ENCODE measurements at regions not wholly inside any gene's neighbourhood (a gene's known extent, or its start where the extent isn't known, plus 50 kb on each side); places are given as distances from the start of the nearest gene placed in this dataset.

DNA sequence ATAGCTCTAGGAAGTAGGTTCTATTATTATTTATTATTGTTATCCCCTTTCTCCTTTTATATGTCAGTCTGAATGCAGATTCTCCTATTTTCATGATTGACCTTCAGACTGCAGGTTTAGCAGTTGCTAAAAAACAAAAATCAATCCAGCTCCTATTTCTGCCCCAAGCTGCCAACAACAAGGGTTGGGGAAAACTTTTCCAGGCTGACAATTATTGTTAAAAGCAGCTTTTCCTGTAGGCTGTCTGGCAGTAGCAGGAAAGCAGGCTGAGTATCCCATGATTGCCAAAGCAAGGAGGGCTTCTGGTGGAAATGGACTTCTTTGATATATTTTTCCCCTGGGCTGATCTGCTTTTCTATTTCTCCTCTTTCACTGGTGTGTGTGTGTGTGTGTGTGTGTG lies 78.0 kb upstream of the CTLA4 start:
- no peak for DNase-seq (ENCODE audit: low spot score)
- intact Hi-C loops (cut with DNase I) = loop anchor here (10.0 kb wide), 2 partner anchors 105 to 255 kb away; partner anchors contain the start of gene RAPH1

DNA sequence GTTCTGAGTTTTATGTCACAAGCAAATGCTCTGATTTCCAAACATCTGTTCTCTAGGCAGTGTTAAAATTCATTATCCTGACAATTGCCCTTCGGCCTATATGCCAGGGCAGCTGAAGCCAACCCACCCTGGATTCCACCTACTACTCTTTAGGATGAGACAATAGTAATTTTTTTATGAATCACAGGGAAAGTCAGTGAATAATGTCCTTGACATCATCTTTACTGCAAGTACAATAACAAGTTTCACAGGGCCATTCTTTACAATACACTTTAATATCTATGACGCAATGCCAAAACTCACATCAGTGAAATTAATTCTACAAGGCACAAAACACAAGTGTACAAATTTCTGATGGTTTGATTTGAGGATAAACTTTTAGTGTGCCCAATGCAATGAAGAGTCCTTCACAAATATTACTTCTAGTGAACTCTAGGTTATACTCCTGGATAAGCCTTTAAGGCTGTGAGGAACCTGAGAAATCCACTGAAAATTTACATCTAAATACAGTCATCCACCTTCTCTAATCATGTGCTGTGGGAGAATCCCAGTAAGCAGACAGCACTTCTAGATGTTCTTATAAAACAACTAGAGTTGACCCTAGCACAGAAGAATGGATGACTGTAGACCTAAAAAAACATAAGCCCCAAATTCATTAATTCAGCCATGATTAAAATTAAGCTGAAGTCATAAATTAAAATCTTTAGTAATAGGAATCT lies 77.3 kb upstream of the CTLA4 start:
- DNase-seq (ENCODE audit: low spot score) = no peak
- intact Hi-C loops (cut with DNase I) = no loop called here

DNA sequence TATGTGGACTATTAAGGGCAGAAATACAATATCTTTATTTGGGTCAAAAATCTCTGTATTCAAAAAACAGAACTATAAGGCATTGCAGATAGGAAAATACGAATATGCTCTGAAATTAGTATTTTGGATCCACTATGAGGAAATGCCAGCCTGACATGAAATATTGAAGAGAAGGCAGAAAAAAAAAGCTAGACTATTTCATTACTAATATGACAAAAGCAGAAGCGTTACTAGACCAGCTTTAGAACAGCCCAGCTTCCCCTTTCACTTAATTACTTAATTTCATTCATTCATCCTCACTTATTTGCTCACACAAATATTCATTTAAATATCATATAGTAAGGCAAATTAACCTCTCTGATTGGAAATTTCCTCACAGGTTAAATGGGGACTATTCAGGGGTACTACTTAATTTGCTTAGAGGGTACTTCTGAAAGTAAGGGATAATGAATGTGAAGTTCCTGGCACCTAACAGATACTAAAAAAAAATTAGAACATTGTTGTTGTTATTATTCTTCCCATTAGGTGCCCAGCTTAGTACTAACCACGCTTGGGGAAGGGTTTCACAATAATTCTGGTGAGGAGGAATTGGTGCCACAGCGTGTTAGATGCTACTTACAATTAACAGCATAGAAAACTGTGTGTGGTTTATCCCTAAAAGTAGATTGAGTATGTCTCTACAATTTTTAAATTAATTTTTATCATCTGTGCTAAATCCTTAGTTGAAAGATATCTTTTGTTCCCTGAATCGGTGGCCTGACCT lies 71.1 kb upstream of the CTLA4 start:
- no peak for DNase-seq (ENCODE audit: low spot score)
- intact Hi-C loops (cut with DNase I) = no loop called here

DNA sequence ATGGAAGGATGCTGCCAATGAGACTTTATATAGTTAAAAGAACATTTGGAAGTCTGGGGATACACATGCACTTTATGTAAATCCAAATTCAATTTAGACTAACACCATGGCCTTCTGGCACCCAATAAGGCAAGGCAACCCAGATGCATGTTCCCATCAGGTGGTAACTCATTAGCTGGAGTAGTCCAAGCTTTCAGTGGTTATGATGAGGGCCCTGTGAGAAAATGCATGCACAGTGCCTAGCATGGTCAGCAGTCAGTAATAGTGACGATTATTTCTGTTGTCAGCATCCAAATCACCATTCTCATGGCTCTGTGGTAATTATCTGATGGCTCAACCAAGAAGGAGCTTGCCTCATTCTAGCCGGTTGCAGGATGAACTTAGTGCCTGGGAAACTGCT lies 70.3 kb upstream of the CTLA4 start:
- DNase-seq (ENCODE audit: low spot score) = no peak
- intact Hi-C loops (cut with DNase I) = no loop called here

DNA sequence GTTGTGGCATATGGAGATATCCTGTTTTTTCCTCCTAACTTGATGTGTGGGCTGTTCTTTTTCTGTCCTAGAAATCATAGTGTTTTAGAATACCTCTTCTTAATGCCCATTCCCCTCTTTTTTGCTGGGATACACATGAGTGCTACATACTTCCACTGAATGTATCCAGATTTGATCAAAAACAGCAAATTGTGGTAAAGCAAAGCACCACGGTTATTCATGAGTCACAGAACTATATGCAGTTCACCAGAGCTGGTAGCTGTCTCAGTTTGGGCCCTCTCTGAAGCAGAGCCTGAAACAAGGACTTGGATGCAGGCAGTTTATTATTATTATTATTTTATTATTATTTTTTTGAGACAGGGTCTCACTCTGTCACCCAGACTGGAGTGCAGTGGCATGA lies 69.9 kb upstream of the CTLA4 start:
- DNase-seq (ENCODE audit: low spot score) = no peak
- intact Hi-C loops (cut with DNase I) = no loop called here

DNA sequence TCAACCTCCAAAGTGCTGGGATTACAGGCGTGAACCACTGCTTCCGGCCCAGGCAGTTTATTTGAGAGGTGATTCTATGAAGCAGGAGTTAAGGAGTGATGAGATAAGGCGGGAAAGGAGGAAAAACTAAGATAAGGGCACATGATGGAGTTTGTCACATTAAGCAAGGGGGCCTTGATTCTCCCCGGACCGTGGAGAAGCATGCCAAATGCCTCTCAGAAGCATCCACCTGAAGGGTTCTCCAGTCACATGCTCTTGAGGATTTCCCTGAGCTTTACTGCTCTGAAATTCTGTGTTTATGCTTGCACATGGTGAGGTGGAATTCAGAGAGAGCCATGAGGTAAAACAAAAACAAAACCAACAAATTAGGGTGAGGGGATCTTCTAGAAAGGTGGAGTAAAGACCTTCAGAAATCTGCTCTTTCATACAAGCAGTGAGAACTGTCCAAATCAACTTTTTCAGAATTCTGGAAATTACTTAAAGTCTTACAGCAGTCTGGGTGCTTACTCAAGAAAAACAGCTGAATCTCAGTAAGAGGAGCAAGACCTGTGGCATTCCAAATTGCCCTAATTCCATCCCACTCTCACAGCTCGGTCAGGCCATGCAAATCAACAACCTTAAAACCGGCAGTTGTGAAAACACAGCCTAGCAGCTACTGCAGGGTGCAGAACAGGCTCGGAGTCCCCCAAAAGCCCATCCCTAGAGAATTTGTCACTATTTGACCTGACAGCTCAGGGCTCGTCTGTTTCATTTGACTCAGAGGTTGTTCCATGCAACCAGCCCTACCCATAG lies 69.1 kb upstream of the CTLA4 start:
- intact Hi-C loops (cut with DNase I) = no loop called here

DNA sequence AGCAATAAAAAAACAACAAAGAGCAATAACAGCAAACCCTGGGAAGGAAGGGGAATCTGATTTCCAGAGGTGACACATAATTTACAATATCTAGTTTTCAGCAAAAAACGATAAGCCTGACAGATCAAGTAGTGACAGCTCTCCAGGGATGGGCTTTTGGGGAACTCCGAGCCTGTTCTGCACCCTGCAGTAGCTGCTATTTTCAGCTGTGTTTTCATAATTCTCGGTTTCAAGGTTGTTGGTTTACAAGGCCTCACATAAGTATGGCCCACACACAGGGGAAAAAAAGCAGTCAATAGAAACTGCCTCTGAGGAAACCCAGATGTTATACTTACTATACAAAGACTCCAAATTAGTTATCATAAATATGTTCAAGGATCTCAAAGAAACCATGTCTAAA lies 67.7 kb upstream of the CTLA4 start:
- intact Hi-C loops (cut with DNase I) = no loop called here
- no peak for DNase-seq (ENCODE audit: low spot score)

More for the DNA sequence above, 69.1 kb upstream of the CTLA4 start:
- DNase-seq (ENCODE audit: low spot score) = no peak

DNA sequence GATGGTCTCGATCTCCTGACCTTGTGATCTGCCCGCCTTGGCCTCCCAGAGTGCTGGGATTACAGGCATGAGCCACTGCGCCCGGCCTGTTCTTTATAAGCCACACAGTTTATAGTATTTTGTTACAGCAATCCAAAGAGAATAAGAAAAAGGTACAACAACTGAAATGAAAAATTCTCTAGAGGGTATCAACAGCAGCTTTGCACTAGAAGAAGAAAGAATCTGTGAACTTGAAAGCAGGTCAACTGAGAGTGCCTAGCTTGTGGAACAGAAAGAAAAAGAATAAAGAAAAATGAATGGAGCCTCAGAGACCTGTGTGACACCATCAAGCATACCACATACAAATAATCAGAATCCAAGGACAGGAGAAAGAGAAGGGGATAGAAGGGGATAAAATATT lies 66.8 kb upstream of the CTLA4 start:
- intact Hi-C loops (cut with DNase I) = no loop called here

DNA sequence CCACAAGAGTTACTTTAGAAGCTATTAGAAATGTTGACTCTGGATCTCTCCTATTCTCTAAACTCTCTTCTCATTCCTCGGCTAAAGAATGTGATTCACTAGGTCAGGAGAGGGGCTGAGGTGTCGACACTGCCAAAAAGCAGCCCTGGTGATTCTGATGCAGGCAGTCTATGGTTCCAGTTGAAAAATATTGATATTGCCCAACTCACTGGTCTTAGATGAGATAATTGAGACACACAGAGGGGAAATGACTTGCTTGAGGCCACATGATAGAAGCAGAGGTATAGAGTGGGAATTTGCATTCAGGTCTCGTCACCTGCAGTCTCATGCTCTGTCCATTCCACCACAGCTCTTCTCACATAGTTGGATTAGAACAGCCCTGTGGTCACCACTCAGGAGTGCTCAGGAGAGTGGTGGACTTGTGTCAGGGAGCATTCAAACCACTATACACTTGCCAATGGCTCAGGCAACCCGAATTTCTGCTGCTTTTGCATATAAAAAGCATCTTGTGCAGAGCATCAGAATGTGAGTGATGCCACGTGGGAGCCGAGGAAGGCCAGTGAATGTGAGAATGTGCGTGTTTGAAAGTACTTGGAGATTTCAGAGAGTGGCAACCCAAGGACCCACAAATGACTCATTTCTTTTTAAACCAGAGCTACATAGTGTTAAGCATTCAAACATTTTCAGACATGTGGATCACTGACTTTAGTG lies 65.1 kb upstream of the CTLA4 start:
- DNase-seq (ENCODE audit: low spot score) = no peak
- intact Hi-C loops (cut with DNase I) = no loop called here

More for the DNA sequence above, 66.8 kb upstream of the CTLA4 start:
- no peak for DNase-seq (ENCODE audit: low spot score)

DNA sequence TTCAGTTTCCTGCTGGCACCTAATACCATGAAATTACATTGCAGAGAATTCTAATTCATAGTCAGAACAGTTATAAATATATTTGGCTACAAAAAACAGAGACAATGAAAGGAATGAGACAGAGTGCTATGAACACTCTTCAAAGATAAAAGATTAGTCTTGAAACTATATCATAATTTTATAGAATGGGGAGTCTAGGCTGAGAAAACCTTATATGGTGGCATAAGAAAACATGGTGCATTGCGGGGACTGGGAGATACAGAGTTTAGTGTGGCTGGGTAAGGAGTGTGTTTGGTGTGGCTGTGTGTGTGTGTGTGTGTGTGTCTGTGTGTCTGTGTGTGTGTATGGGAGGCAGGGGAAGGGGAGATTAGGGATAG lies 64.5 kb upstream of the CTLA4 start:
- no peak for DNase-seq (ENCODE audit: low spot score)
- intact Hi-C loops (cut with DNase I) = no loop called here

DNA sequence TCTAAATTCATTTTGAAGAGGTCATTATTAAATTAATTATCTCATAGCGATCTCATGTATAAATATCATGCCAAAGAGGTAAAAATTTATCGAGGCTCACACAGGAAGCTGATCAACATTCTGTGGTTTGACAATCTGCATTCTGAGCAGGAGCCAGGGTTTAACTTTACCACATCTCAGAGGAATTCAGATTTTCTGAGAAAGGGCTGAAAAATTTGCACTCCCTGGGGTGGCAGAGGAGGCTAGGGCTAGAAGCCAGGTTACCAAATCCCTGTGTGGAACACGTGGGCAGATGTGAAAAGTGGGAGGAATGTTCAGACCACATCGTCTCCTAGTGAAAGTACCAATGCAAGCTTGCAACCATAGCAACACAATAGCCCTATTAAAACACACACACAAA lies 63.5 kb upstream of the CTLA4 start:
- intact Hi-C loops (cut with DNase I) = no loop called here
- DNase-seq (ENCODE audit: low spot score) = no peak

DNA sequence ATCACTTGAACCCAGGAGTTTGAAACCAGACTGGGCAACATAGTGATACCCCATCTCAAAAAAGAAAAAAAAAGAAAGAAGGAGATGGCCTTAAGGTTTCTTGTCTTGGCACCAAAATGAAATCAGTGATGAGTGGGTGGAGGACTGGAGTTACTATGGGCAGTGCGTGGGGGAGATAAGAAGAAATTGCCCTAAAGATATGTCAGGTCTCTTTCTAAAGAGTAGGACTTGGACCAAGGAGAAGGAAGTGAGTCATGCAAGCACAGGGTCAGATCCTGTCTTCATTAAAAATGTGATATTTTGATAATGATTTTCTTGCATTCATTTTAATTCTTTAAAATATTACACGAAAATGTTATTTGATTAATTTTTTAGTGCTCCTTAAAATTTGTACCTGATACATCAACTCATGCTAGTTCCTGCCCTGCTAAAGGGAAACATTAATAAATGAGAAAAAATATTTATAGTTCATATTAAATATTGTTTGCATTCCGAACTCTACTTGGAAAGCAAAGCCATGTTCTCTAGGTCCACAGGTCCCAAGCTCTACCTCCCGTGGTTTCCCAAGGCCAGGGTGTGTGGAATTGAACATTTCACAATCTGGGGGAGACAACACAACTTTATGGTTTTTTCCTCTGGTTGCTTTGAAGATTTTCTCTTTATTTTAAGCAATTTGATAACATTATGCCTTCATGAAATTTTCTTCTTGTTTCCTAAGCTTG lies 62.6 kb upstream of the CTLA4 start:
- DNase-seq (ENCODE audit: low spot score) = no peak
- intact Hi-C loops (cut with DNase I) = no loop called here

DNA sequence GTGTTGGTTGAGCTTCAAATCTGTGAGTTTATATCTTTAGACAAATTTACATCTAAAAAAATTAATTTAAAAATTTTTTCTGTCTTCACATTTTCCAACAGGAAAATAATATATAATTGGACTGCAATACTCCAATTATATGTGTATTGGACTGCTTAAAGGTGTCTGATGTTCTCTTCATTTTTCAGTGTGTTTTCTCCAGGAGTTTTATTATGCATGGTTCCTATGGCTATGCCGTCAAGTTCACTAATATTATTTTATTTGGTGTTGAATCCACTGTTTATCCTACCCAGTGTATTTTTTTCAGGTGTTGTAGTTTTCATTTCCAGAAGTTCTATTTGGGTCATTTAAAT lies 62.1 kb upstream of the CTLA4 start:
- no peak for DNase-seq (ENCODE audit: low spot score)
- intact Hi-C loops (cut with DNase I) = no loop called here

DNA sequence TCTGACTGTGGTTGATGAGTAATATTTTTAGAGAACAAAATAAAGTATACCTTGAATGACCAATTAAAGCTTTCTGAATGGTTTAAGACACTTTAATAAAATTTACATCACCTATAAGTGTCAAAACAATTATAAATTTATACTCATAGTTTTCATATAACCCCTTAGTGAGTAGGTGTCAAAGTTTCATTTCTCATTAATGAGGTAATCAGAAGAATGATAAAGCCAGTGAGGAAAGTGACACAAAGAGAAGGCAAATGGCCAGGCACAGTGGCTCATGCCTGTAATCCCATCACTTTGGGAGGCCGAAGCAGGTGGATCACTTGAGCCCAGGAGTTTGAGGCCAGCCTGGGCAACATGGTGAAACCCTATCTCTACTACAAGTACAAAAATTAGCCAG lies 60.8 kb upstream of the CTLA4 start:
- intact Hi-C loops (cut with DNase I) = no loop called here
- DNase-seq (ENCODE audit: low spot score) = no peak

DNA sequence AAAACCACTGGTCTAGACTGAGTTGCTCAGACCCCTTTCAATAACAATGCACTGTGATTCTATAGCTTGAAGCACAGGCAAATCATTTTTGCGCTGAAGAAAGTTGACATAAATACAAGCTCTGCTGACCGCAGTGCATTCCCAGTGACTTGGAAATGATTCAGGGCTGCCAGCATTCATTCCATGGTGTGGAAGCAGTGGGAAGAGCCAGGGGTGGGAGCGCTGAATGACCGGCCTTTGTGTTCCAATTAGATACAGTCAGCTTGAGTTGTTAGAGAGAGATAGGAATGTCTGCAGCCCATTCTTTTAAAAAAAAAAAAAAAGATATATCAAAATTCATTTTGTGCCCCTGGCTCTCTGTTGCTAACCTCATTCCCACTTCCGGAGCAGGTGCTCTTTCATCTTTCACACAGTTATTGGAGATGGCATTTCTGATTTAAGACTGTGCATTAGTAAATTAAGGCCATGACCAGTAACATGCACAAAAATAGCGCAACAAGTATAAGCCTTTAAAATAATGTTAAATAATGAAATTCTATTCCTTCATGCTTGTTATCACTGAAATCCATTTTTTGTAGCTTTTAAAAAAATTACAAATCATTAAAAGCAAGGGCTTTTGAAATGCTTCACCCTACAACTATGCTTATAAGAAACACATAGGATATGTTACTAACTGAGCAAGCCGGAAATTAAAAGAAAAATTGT lies 59.4 kb upstream of the CTLA4 start:
- DNase-seq (ENCODE audit: low spot score) = no peak

DNA sequence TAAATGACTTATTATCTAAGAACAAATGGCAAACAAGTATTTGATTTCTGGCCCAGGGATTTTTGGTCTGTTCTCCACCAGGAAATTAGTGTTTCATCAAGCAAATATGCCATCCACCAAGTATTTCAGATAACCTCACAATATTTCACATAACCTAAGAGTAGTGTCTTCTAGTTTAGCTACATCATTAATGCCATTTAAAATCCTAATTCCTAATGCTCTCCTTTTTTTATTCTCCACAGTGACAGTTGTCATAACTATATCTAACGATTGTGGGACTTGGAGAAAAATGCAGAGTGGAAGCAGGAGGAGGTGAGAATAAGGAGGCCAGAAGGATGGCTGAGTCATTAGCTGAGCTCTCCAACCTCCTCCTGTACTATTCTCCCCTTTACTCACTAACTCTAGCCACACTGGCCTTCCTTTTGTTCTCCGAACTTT lies 58.5 kb upstream of the CTLA4 start:
- DNase-seq (ENCODE audit: low spot score) = no peak
- intact Hi-C loops (cut with DNase I) = no loop called here

More for the DNA sequence above, 59.4 kb upstream of the CTLA4 start:
- intact Hi-C loops (cut with DNase I) = no loop called here

DNA sequence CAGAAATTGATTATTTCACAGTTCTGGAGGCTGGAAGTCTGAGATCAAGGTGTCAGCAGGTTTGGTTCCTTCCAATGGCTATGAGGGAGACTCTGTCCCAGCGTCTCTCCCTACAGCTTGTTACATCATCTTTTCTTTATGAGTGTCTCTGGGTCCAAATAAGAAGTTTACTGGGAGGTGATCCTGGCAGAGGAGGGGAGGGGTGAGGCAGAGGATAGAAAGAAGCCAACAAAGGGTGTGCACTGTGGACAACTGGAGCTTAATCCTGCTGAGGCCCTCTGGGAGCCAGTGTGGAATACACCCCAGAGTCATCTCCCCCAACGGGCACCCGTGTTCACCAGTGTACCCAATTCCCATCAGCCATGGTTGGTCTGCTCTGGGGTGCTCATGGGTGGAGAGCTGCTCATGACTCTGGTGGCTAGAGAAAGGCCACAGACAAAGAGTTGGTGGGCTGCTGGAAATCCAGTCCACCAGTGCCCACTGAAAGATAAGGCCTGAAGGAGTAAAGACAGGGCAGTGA lies 57.5 kb upstream of the CTLA4 start:
- intact Hi-C loops (cut with DNase I) = loop anchor here (5.0 kb wide), 1 partner anchor 123 kb away; no protein-coding TSS in a partner anchor
- no peak for DNase-seq (ENCODE audit: low spot score)

DNA sequence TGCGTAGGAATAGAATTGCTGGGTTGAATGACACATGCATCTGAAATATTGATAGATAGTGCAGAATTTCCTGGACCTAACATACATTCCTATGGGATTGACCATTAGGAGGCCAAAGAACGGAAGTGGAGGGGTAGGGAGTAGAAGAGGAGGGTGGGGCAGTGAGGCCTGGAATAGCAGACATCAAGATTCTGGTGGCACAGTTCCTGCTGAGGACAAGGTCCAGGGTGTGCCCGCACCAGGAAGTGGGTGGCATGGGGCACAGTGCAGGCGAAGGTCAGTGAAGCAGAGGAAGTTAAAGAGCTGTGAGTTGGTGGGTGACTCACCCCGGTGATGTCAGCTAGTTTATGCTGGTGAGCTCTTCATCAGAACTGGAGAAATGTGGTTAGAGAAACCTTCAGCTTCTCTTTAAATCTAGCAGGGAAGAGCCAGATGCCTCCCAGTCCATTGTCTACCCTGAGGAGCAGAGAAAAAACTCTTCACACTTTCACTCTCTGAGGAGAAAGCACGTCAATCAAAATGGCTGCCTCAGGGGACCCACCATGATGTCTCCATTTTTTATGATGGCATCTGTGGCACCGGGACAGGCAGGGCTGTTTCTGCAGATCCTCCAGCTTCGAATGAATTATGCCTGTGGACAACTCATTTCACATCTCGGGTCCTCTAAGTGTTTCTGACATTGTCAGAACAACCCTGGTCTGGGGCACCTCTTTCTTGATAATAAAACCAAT lies 55.9 kb upstream of the CTLA4 start:
- intact Hi-C loops (cut with DNase I) = loop anchor here (5.0 kb wide), 1 partner anchor 124 kb away; no protein-coding TSS in a partner anchor
- peak; percentile 85 for DNase-seq (ENCODE audit: low spot score)
